Liver (tissue), 2 donors: ENCODE measurements at regions not wholly inside any gene's neighbourhood (a gene's known extent, or its start where the extent isn't known, plus 50 kb on each side); places are given as distances from the start of the nearest gene placed in this dataset.

Experiments used
- RAD21 ChIP-seq, 2 donors: IDR thresholded peaks; 2 replicates each; pipeline ENCODE4 v1.6.1; 2016; ENCODE audit warnings: antibody characterized with exemption in 2 of 2, mild to moderate bottlenecking in 2 of 2
- RXRA ChIP-seq, 2 donors: IDR thresholded peaks; 2 replicates each; pipeline ENCODE4 v1.6.1; 2017 to 2018; ENCODE audit warnings: antibody characterized with exemption in 2 of 2, mild to moderate bottlenecking in 1 of 2
- TF ChIP-seq, protein P1 (sequence below): IDR thresholded peaks from 2 replicates; pipeline ENCODE4 v1.6.1; 2016; ENCODE audit warnings: antibody characterized with exemption
- donor health status: healthy.

- TF ChIP-seq RXRA (IDR thresholded peaks at IDR 0.05) (no peak), RAD21 (IDR thresholded peaks at IDR 0.05) (no peak)
- TF ChIP-seq, protein P1, sequence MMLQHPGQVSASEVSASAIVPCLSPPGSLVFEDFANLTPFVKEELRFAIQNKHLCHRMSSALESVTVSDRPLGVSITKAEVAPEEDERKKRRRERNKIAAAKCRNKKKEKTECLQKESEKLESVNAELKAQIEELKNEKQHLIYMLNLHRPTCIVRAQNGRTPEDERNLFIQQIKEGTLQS: no peak
Observed at GRCh38 chr9:99387431-99387830, 165.3 kb downstream of the SEC61B start.
